ENCODE measurements at regions not wholly inside any gene's neighbourhood (a gene's known extent, or its start where the extent isn't known, plus 50 kb on each side); places are given as distances from the start of the nearest gene placed in this dataset.
"Not testable (repeated sequence)": the region's sequence is repeated elsewhere in the genome, so short reads cannot be mapped to it uniquely, and the experiment has no call there.

DNA sequence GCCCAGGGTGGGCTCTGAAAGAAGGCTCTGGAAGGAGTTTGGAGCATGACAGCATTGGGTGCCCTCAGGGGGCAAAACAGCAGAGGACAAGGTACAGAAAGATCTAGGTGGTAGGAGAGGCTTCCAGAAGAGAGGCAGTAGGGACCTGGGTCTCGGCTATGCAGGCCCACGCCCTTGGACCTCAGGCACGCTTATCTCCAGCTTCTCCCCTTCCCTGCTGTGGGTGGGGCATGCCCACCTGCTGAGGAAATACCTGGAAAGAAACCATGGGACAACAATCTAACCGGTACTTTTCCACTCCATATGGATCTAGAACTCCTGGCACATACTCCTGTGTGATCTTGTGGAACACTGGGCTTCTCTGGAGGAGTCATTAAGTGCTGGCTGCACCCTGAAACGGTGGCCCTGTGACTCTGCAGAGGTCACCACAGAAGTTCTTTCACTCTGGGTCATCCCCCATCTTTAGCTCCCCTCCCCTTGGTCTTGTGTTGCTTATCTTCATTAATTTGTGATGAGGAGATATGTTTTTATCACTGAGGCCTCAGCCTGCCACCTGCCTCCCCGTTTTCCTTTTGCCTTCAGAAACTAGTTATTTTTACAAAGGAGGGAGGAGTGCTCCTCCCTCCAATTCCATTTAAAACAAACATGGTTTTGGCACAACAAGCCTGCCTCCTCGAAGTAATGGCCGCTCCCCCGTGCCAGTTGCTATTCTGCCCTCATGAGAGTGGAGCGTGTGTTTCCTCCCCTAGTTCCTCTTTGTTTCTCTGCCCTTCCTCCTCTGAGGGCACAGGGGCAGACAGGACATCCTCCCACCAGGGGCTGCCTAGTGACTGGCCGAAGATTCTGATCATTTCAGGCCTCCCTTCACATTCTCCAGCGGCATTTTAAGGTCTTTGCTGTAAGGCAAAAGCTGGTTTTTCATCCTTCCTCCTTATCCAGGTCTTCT is 78.0 kb upstream of the ATP5PO start:
- DNase-seq, result no peak

DNA sequence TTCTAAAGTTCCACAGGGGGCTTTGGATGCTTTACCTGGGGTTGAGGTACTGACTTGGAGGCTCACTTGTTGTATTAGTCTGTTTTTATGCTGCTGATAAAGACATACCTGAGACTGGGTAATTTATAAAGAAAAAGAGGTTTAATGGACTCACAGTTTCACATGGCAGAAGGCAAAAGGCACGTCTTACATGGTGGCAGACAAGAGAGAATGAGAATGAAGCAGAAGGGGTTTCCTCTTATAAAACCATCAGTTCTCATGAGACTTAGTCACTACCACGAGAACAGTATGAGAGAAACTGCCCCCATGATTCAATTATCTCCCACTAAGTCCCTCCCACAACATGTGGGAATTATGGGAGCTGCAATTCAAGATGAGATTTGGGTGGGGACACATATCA is 76.8 kb upstream of the ATP5PO start:
- not testable (repeated sequence) for DNase-seq

DNA sequence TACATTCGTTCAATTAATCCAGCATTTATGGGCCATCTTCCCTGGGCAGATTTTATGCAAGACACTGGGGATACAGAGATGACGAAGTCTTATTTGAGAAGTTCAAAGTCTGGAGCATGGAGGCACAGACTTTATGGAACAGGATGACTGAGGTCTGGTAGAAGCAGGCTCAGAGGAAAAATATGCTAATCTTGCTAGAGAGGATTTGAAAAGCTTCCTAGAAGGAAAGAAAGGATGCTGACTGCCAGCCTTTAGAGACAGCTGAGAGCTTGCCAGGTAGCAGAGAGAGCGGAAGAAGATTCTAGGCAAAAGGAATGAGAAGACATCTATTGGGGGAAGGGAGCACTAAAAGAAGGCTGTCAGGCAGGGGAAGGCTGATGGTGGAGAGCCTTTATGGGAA is 75.5 kb upstream of the ATP5PO start:
- DNase-seq, result no peak

DNA sequence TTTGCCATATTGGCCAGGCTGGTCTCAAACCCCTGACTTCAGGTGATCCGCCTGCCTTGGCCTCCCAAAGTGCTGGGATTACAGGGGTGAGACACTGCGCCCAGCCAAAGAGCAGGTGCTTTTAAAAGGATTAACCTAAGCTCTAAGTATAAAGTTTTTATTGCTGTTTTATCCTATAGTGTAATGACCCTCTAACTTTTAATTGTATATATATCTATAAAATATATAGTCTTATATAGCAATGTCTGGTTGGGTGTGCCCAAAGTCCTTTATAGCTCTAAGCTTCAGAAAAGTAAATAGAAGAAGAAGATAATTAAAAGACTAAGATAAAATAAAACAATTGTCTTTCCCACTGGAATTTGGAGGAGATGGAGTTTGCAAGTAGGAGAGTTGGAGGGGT is 73.8 kb upstream of the ATP5PO start:
- no peak for DNase-seq

DNA sequence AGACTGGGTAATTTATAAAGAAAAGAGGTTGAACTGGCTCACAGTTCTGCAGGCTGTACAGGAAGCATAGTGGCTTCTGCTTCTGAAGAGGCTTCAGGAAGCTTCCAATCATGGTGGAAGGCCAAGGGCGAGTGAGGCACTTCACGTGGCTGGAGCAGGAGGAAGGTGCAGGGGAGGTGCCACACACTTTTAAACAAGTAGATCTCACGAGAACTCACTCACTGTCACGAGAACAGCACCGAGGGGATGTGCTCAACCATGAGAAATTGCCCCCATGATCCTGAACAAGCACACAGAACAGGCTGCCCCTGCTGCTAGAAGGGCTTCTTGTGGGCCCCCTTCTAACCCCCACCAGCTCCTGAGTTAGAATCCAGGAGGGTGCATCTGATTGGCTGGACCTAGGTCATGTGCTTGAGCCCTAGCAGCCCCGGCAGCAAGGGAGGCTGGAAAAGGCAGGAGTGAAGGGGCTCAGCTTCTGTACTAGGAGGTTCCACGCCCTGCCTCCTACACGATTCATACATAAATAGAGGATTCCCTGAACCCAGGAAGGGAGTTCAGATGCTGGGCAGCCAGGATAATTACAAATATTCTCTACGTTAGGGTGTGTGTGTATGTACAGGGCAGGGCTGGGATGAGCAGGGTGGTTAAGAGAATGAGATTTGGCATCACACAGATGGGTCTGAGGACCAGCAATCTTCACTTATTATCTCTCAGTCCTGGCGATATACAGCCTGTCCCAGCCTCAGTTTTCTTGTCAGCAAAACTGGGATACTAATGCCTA is 72.8 kb upstream of the ATP5PO start:
- DNase-seq, result no peak

DNA sequence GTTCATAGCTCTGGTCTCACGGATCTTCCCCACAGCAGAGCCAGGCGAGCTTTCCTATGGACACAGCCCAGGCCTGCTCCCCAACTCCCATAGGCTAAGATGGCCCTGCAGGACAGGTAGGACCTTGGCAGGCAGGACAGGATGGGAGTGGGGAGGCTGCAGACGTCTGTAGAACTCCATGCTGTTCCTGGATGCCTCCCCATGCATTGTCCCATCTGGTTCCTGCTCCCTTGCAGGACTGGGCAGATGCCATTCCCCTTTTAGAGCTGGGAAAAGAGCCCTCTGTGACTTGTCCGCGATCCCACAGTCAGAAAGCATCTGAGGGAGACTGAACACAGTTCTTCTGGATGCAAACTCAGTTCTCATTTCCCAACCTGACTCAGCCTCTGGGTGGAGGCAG is 71.9 kb upstream of the ATP5PO start:
- no peak for DNase-seq

DNA sequence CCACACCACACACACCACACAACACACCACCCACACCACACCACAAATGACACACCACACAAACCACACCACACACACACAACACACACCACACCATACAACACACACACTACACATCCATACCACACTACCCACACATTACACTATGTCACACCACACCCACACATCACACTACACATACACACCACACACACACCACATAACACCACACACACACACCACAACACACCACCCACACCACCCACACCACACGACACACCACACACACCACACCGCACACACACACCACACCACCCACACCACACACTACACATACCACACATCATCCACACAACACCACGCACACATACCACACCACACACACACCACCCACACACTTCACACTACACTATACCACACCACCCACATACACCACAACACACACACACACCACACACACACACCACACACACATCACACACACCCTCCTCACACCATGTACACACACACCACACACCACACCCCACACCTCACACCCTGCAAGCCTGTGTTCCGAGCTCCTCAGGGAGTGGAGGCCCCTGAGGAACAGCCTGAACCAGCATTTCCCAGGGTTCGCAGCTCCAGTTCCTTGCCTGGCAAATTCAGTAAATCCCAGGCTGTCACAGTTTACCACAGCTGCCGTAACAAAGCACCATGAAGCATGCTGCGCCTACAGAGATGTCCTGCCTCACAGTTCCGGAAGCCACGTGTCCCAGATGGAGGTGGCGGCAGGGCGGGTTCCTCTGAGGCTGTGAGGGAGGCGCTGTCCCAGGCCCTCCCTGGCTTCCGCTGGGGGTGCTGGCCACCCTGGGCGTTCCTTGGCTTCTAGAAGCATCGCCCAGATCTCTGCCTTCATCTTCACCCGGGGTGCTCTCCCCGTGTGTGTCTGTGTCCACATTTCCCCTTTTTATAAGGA is 69.8 kb upstream of the ATP5PO start:
- no peak for DNase-seq

DNA sequence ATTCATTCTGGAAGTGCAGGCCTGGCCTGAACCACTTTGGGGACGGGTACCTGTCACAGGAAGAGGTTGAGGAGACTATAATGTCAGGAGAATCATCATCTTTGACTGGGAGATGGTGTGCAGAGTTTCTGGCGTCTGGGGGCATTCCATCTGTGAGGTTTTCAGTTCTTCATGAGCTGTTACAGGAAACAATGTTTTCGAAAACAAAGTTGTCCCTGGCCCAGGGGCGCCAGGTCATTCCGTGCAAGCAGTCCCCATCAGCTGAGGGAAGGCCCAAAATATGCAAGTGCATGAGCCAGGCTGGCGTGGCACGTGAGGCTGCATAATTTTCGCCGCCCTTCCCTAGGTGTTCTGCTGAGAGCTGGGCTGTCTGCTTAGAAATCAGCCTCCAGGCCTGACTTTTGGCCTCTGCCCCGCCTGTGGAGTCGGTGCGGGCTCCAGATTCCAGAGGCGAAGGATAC is 68.4 kb upstream of the ATP5PO start:
- no peak for DNase-seq

DNA sequence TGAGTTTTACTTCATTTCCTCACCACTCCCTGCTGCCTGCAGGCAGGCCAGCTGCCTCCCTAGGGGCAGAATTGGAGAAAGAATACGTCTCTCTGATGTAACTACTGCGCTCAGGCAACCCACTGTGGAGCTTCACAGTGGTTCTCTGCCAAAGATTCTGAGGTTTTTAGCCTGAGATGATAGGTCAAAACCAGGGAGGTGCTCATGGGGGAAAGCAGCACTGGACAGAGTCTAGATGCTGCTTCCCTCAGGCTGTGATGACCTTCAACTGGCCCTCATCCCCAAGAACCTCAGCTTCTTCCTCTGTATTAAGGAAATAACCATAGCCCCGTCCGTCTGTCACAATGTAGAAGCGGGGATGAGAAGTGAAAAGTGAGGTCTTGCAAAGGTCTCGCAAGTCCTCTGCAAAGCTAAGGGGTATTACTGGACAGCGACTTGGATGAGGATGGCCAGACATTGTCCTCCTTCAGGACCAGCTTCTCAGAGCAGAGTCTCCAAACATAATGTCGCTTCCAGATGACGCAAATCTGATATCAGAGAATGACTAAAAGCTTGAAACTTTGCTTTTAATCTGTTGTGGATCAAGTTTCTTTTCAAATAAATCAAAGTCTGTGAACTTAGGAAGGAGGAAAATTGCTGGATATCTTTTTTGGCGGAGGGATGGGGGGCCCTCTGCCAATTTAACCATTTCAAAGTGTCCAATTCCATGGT is 65.9 kb upstream of the ATP5PO start:
- DNase-seq, result no peak

DNA sequence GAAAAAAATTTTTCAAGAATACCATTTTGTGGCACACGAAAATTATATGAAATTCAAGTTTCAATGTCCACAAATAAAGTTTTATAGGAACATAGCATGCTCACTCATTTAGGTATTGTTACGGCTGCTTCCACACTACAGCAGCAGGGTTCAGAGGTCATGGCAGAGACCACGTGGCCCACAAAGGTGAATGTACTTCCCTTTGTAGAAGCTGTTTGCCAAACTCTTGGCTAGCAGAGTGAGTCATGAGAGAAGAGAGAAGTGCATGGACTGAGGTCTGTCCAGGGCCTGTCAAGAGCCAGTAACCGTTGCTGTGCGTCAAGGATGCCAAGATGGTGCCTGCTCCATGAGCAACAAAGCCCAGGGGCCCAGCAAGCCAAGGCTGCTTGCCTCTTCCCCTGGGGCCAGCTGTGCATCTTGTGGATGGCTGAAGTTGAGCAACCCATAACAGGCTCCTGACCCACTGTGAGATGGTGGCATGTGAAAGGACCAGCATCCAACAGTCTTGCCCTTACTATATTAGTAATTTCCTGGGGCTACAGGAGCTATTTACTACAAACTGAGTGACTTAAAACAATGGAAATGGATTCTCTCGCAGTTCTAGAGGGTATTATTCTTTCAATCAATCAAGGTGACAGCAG is 64.8 kb upstream of the ATP5PO start:
- no peak for DNase-seq

DNA sequence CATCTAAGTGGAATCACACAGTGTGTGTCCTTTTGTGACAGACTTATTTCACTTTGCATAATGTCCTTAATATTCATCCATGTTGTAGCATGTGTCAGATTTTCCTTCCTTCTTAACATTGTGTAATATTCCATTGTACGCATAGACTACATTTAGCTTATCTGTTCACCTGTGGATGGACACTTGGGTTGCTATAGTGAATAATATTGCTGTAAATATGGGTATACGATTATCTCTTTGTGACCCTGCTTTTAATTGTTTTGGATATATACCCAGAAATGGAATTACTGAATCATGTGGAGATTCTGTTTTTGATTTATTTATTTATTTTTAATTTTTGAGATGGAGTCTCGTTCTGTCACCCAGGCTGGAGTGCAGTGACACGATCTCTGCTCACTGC is 63.0 kb upstream of the ATP5PO start:
- no peak for DNase-seq

DNA sequence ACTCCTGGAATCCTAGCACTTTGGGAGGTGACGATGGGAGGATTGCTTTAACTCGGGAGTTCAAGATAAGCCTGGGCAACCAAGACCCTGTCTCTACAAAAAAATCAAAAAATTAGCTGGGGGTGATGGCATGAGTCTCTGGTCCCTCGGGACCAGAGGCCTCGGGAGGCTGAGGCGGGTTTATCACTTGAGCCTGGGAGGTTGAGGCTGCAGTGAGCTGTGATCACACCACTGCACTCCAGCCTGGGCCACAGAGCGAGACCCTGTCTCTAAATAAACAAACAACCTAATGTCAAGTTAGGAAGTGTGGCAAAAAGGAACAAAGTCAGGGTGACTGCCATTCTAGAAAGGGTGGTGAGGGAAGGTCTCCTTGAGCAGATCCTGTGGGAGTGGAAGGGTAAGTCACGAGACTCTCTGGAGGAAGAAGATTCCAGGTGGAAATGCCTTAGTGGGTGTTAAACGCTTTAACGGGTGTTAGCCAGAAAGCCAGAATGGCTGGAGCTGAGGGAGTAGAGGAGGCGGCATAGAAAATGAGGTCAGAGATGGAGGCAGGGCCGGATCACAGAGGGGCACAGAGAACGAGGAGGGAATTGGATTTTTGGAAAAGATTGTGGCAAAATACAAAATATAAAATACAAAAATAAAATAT is 62.2 kb upstream of the ATP5PO start:
- DNase-seq, result peak; percentile 52

DNA sequence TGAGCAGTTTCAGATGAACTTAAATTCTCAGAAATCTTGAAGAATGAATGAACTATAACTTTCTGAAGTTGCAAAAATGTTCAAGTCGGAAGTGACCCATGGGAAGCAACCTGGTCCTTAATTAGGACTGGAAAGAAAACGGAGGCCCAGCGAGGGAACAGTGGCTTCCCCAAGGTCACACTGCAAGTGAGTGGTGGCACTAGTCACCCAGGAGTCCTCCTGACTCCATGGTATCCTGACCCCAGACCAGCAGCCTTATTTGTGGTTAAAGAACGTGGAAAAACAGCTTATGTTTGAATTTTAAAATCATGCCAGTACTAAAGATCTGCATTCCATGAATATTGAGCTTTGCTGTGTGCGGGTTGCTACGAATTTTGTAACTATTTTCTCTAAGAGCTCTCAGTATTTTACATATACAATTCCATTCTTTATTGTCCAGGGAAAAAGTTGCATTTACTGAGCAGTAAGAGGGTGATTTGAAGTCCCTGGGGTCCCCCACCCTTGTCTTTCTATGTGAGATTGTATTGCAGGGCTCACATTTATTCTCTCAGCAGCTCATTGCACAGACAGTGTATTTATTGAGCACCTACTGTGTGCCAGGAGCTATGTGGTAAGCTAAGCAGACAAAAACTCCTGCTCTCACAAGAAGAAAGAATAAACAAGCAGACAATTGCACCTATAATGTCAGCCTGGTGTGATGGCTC is 61.6 kb upstream of the ATP5PO start:
- DNase-seq, result peak; percentile 61

DNA sequence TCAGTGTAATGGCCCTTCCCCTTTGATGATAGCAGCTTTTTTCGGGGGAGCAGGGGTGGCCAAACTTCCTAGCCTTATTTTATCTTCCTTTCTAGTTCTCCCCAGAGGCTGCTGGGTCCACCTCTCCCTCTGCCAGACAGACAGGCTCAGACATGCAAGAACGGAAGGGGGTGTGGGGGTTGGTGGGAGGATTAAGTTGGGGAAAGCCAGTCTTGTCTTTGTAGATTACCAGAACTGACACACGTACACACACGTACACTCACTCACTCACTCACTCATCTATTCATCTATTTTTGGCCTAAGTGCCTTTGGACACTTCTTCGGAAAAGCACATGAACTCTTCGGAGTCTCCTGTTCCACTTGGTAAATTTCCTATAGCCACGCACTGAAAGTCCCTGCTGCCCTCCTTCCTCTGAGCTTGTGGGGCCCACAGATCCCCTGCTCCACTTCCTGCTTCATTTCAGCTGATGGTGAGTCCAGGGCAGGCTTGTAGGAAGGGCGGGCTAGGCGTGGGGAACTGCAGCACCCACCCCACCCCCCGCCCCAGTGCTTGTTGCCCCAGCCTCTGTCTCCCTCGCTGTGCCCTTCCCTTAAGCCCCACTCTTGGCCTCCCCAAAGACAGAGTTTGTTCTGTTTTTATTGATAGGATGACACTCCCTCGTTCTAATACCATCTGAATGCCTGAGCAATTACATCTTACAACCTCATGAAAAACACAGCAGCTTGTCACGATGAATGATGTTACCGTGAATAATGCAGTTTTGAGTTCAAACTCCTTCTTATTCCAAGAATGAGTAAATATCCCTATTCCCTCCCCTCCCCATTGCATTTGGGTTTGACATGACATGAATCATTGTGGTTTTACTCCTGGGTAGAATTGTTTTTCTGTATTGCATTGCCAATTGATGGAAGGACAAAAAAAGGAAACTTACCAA is 60.7 kb upstream of the ATP5PO start:
- peak; percentile 69 for DNase-seq

DNA sequence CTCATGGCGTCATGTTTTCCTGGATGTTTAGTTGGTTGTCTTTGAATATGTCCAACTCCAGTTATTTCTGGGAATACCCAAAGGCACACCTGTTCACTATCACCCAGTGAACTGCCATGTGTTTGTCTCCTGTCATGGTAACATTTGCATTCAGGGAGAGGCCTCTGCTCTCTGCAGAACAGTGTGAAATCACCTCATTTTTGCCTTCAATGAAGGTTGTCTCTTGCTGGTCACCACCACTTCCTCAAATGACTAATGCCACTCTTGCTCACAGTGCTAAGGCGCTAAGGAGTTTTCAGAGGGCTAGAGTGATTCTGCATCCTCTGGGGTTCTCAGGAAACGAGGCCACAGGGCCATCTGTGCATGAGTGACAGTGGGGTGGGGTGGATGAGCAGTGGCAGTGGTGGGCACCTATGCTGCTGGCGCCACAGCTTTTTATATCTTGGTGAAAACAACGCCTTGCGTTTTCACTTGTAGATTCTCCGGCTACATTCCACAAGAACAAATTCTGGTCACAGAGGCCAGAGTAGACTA is 60.0 kb upstream of the ATP5PO start:
- peak; percentile 82 for DNase-seq

DNA sequence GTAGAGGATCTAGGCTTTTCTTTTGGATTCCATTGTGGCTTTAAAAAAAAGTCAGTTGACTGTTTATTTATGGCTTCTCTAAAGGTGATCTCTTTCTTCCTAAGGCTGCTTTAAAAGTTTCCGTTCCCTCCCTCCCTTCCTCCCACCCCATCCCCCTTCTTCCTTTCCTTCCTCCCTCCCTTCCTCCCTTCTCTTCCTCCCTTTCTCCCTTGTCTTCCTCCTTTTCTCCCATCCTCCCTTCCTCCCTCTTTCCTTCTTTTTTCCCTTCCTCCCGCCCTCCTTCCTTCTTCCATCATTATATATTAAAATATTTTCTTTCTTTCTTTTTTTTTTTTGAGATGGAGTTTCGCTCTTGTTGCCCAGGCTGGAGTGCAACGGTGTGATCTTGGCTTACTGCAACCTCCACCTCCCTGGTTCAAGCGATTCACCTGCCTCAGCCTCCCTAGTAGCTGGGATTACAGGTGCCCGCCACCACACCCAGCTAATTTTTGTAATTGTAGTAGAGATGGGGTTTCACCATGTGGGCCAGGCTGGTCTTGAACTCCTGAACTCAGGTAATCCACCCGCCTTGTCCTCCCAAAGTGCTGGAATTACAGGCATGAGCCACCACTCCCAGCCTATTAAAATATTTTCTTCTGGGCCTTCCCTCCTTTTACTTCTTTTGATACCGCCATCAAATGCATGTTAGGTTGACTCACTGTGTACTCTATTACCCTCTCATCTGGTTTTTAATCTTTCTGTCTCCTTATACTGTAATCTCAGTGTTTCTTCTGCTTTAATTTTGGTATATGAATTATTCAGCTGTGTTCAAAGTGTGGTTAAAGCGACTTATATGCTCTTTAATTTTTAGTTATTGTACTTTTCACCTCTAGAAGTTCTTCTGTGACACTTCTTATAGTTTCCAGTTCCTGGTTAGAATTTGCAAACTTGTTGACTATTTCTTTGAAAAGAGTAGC is 59.2 kb upstream of the ATP5PO start:
- DNase-seq, result peak; percentile 55

DNA sequence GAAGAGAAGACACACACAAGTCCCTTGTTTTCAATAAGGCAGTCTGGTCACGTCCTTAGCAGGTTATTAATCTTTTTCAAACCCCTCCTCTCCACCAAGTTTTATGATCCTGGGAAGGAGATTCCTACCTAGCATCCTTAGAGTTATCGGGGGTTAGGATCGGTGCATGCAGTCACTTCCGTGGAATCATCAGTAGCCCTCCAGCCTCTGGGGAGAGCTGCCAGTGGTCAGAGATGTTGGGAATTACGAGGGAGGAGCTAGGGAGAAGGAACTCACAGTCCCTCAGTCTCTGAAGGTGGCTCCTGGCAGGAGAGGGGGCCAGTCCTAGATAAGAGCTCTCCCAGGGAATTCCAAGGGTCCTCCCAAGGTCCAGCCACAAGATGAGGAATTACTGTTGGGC is 57.7 kb upstream of the ATP5PO start:
- DNase-seq, result peak; percentile 33

DNA sequence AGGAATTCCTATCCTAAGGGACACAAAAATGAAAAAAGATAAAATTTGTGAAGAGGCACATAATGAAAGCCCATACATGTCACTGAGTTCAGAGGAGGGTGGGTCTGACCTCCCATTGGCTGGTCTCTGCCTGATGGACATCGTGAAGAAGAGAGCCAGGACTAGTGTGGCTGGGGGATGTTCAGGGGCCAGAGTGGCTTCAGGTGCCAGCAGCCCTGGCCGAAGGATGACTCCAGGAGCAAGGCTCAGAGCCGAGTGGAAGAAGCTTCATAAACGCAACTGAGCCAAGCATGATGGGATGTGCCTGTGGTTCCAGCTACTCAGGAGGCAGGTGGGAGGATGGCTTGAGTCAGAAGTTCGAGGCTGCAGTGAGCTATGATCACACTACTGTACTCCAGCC is 56.9 kb upstream of the ATP5PO start:
- DNase-seq, result peak; percentile 45
